Neural crest cell (in vitro differentiated cells): ENCODE measurements at regions not wholly inside any gene's neighbourhood (a gene's known extent, or its start where the extent isn't known, plus 50 kb on each side); places are given as distances from the start of the nearest gene placed in this dataset.

Source experiments
- DNase-seq: peaks from one replicate; pipeline ENCODE4 v3.0.0; 2021; ENCODE audit warnings: low read depth, mixed read lengths, low spot score
- H3K27ac Mint-ChIP-seq: one replicate; pipeline ENCODE4 v1.8.0; 2021; ENCODE audit warnings: mild to moderate bottlenecking, mixed read lengths; ENCODE audit not compliant: unreplicated experiment
- H3K27me3 Mint-ChIP-seq: 2 replicates; pipeline ENCODE4 v1.8.0; 2021; ENCODE audit warnings: low read depth, mild to moderate bottlenecking, mixed read lengths
- H3K36me3 Mint-ChIP-seq: 2 replicates; pipeline ENCODE4 v1.8.0; 2021; ENCODE audit warnings: low read depth, mild to moderate bottlenecking, mixed read lengths
- H3K4me1 Mint-ChIP-seq: 2 replicates; pipeline ENCODE4 v1.8.0; 2021; ENCODE audit warnings: mixed read lengths
- H3K4me3 Mint-ChIP-seq: one replicate; pipeline ENCODE4 v1.8.0; 2021; ENCODE audit warnings: mild to moderate bottlenecking, mixed read lengths
- H3K9me3 Mint-ChIP-seq: 2 replicates; pipeline ENCODE4 v1.8.0; 2021; ENCODE audit warnings: mixed read lengths
- CTCF ChIP-seq: fragments of 200-600 bp; sonication (generic); conservative IDR thresholded peaks from 2 replicates; pipeline ENCODE4 v1.5.0; 2021; ENCODE audit warnings: antibody characterized with exemption, mild to moderate bottlenecking

DNA sequence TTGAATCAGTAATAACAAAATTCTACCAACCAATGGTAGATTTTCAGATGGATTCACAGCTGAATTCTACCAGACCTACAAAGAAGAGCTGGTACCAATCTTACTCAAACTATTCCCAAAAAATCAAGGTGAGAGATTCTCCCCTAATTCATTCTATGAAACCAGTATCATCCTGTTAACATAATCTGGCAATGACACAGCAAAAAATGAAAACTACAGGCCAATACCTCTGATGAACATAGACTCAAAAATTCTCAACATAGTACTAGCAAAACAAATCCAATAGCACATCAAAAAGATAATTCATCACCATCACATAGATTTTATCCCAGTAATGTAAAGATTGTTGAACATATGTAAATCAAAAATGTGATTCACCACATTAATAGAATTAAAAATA lies 234.4 kb upstream of the KIF2B start:
- peaks cover 5% of the 10 kb centered on the region for H3K9me3 Mint-ChIP-seq
- H3K36me3 Mint-ChIP-seq, result no peaks in the 10 kb centered on the region
- no peak for TF ChIP-seq CTCF
- no peaks in the 10 kb centered on the region for H3K4me1 Mint-ChIP-seq
- no peaks in the 10 kb centered on the region for H3K27me3 Mint-ChIP-seq
- no peak overlapping the region for H3K27ac Mint-ChIP-seq
- H3K4me3 Mint-ChIP-seq, result no peak overlapping the region
- no peak for DNase-seq

GRCh38 chr17:53574038-53574437 lies 248.7 kb upstream of the KIF2B start:
- Mint-ChIP-seq H3K27me3 (no peaks in the 10 kb centered on the region), H3K4me1 (no peaks in the 10 kb centered on the region), H3K36me3 (no peaks in the 10 kb centered on the region), H3K4me3 (no peak overlapping the region), H3K27ac (no peak overlapping the region), H3K9me3 (no peaks in the 10 kb centered on the region)
- TF ChIP-seq CTCF, result no peak
- no peak for DNase-seq

DNA sequence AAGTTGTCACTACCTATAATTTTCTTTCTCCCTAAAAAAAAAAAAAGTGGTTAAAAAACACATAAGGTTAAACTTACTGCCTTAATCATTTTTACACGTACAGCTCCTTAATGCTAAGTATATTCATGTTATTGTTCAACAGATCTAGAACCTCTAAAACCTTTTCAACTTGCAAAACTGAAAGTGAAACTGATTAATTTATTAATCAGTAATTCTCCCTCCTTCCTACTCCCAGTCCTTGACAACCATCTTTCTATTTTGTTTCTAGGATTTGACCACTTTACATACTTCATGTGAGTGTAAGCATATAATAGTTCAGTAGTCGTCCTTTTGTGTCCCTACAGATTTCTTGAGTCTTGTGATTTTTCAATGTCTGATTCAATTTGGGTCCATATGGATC lies 251.4 kb upstream of the KIF2B start:
- DNase-seq, result no peak
- no peaks in the 10 kb centered on the region for H3K36me3 Mint-ChIP-seq
- no peak overlapping the region for H3K4me3 Mint-ChIP-seq
- no peak for TF ChIP-seq CTCF
- no peaks in the 10 kb centered on the region for H3K9me3 Mint-ChIP-seq
- no peak overlapping the region for H3K27ac Mint-ChIP-seq
- no peaks in the 10 kb centered on the region for H3K27me3 Mint-ChIP-seq
- H3K4me1 Mint-ChIP-seq, result no peaks in the 10 kb centered on the region

DNA sequence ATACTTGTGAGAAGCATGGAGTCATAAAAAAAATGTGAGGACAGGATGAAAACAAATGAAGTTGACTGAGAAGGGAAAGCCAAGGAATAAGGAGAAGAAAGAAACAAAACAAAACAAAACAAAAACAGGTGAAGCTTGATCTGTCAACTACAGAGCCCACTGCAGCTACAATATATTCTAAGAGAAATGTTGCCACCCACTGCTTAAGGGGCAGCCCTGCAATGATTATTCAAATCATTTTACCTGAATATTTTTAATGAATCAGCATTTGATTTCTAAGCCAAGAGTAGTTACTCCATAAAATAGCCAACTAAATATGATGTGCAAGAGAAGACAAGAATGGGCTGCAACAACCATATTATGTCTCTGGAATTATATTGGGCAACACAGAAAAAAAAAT lies 252.0 kb upstream of the KIF2B start:
- Mint-ChIP-seq H3K27ac (no peak overlapping the region), H3K9me3 (no peaks in the 10 kb centered on the region), H3K4me3 (no peak overlapping the region), H3K4me1 (no peaks in the 10 kb centered on the region), H3K36me3 (no peaks in the 10 kb centered on the region), H3K27me3 (no peaks in the 10 kb centered on the region)
- DNase-seq, result no peak
- TF ChIP-seq CTCF, result no peak

GRCh38 chr17:53560953-53561352 lies 261.8 kb upstream of the KIF2B start:
- Mint-ChIP-seq H3K27ac (no peak overlapping the region), H3K36me3 (no peaks in the 10 kb centered on the region), H3K4me1 (no peaks in the 10 kb centered on the region), H3K9me3 (no peaks in the 10 kb centered on the region), H3K27me3 (no peaks in the 10 kb centered on the region), H3K4me3 (no peak overlapping the region)
- DNase-seq, result no peak
- TF ChIP-seq CTCF, result no peak

GRCh38 chr17:53548252-53548651 lies 274.5 kb upstream of the KIF2B start:
- H3K36me3 Mint-ChIP-seq, result no peaks in the 10 kb centered on the region
- no peaks in the 10 kb centered on the region for H3K27me3 Mint-ChIP-seq

More at GRCh38 chr17:53548252-53548651, 274.5 kb upstream of the KIF2B start:
- Mint-ChIP-seq H3K4me1 (no peaks in the 10 kb centered on the region), H3K4me3 (no peak overlapping the region), H3K9me3 (peaks cover 6% of the 10 kb centered on the region), H3K27ac (no peak overlapping the region)
- no peak for TF ChIP-seq CTCF
- DNase-seq, result no peak
